ENCODE measurements at regions not wholly inside any gene's neighbourhood (a gene's known extent, or its start where the extent isn't known, plus 50 kb on each side); places are given as distances from the start of the nearest gene placed in this dataset.
"Not testable (repeated sequence)": the region's sequence is repeated elsewhere in the genome, so short reads cannot be mapped to it uniquely, and the experiment has no call there.

DNA sequence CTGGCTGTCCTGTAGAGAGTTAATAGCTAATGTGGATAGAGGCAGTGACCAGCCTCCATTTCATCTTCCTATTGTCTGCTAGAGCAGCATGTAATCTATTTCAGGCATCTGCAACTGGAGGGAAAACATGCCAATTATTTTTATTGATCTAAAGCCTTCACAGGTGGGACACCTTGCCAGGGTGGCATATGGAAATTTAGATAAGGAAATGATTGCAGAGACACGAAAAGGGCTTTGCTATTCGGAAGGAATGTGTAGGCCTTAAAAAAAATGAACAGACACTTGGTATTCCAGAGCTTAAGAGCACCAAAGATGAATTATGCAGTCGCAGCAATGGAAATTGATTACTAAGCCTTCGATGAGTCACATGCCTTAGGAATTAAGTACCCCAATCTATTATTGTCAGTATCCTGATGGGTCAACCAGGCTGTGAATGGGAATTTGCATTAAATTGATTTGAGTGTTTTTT lies 454.7 kb downstream of the SQOR start:
- TF ChIP-seq, protein P1, sequence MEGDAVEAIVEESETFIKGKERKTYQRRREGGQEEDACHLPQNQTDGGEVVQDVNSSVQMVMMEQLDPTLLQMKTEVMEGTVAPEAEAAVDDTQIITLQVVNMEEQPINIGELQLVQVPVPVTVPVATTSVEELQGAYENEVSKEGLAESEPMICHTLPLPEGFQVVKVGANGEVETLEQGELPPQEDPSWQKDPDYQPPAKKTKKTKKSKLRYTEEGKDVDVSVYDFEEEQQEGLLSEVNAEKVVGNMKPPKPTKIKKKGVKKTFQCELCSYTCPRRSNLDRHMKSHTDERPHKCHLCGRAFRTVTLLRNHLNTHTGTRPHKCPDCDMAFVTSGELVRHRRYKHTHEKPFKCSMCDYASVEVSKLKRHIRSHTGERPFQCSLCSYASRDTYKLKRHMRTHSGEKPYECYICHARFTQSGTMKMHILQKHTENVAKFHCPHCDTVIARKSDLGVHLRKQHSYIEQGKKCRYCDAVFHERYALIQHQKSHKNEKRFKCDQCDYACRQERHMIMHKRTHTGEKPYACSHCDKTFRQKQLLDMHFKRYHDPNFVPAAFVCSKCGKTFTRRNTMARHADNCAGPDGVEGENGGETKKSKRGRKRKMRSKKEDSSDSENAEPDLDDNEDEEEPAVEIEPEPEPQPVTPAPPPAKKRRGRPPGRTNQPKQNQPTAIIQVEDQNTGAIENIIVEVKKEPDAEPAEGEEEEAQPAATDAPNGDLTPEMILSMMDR (IDR thresholded peaks at IDR 0.05; ENCODE audit: low read depth, low read length), result no peak
- no peak for DNase-seq
- no peak overlapping the region for H3K4me3 ChIP-seq (ENCODE audit: low read depth, low read length)

DNA sequence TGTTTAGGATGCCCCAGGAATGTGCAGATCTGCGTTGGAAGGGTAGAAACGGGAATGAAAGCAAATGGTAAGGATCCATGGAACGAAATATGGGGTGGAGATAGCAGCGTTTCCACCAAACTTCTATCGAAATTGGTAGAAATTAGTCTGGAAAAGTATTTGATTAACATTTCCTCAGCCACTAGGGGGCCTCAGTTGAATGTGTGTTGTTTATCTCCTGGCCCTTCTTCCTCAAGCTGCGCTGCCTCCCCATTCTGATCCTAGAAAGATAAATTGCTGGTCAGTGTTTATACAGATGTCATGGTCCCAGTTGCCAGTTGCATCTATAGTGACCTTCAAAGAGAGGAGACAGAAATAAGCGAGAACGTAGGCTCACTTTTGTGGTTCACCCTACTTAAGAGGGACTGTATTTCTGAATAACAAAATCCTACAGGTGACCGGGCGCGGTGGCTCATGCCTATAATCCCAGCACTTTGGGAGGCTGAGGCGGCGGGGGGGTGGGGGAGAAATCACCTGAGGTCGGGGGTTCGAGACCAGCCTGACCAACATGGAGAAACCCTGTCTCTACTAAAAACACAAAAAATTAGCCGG lies 457.1 kb downstream of the SQOR start:
- TF ChIP-seq, protein P1 (IDR thresholded peaks at IDR 0.05; ENCODE audit: low read depth, low read length), result peak; percentile 47
- Histone ChIP-seq H3K4me3 (ENCODE audit: low read depth, low read length) (no peak overlapping the region), H3K9me3 (ENCODE audit: severe bottlenecking) (peaks cover 2% of the 10 kb centered on the region), H3K36me3 (no peaks in the 10 kb centered on the region), H3K27me3 (ENCODE audit: insufficient read depth, low read depth, severe bottlenecking) (no peaks in the 10 kb centered on the region), H3K27ac (no peak overlapping the region)
- DNase-seq, result peak; percentile 71

More for the DNA sequence above, 454.7 kb downstream of the SQOR start:
- H3K27me3 ChIP-seq (ENCODE audit: insufficient read depth, low read depth, severe bottlenecking), result no peaks in the 10 kb centered on the region
- H3K27ac ChIP-seq, result no peak overlapping the region
- H3K36me3 ChIP-seq, result no peaks in the 10 kb centered on the region
- H3K9me3 ChIP-seq (ENCODE audit: severe bottlenecking), result no peaks in the 10 kb centered on the region

DNA sequence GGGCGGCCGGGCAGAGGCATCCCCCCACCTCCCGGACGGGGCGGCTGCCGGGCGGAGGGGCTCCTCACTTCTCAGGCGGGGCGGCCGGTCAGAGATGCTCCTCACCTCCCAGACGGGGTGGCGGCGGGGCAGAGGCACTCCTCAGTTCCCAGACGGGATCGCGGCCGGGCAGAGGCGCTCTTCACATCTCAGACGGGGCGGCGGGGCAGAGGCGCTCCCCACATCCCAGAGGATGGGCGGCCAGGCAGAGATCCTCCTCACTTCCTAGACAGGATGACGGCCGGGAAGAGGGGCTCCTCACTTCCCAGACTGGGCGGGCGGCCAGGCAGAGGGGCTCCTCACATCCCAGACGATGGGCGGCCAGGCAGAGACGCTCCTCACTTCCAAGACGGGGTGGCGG lies 463.2 kb downstream of the SQOR start:
- not testable (repeated sequence) for H3K27ac ChIP-seq; H3K4me3 ChIP-seq (ENCODE audit: low read depth, low read length); H3K27me3 ChIP-seq (ENCODE audit: insufficient read depth, low read depth, severe bottlenecking); H3K36me3 ChIP-seq
- H3K9me3 ChIP-seq (ENCODE audit: severe bottlenecking), result peaks cover 13% of the 10 kb centered on the region
- DNase-seq, result peak; percentile 13

DNA sequence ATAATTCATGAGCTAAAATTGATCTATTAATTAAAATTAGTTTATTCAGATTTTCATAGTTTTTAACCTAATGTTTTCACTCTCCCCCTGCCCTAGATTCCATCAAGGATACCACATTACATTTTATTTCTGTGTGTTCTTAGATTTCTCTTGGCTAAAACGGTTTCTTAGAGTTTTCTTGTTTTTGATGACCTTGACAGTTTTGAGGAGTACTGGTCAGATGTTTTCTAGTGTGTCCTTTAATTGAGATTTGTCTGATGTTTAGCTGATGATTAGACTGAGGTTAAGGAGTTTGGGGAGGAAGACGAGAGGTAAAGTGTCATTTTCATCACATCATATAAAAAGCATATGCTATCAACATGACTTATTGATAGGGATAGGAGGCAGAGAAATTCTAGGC lies 475.9 kb downstream of the SQOR start:
- H3K9me3 ChIP-seq (ENCODE audit: severe bottlenecking), result no peaks in the 10 kb centered on the region
- no peak overlapping the region for H3K4me3 ChIP-seq (ENCODE audit: low read depth, low read length)
- no peaks in the 10 kb centered on the region for H3K27me3 ChIP-seq (ENCODE audit: insufficient read depth, low read depth, severe bottlenecking)
- no peak for DNase-seq
- H3K27ac ChIP-seq, result no peak overlapping the region
- no peaks in the 10 kb centered on the region for H3K36me3 ChIP-seq
- TF ChIP-seq, protein P1 (IDR thresholded peaks at IDR 0.05; ENCODE audit: low read depth, low read length), result no peak

DNA sequence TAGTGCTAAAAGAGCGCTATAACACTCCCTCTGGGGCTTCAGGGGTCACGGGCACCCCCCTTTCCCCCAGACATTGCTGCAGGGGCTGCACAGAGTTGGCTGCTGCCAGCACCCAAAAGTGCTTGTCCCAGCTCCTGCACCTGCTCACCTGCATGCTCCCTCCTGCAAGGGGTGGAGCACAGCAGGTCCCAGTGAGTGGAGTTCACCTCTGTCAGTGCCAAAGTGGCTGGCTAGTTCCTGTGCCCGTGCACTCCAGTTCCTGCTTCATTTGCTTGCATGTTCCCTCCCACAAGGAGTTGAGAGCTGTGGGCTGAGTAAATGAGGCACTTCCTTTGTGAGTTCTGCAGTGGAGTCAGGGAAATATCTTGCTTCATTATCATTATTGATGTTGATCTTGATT lies 476.9 kb downstream of the SQOR start:
- TF ChIP-seq, protein P1 (IDR thresholded peaks at IDR 0.05; ENCODE audit: low read depth, low read length), result no peak
- Histone ChIP-seq H3K27me3 (ENCODE audit: insufficient read depth, low read depth, severe bottlenecking) (no peaks in the 10 kb centered on the region), H3K4me3 (ENCODE audit: low read depth, low read length) (no peak overlapping the region), H3K27ac (no peak overlapping the region), H3K9me3 (ENCODE audit: severe bottlenecking) (no peaks in the 10 kb centered on the region), H3K36me3 (no peaks in the 10 kb centered on the region)
- DNase-seq, result no peak

DNA sequence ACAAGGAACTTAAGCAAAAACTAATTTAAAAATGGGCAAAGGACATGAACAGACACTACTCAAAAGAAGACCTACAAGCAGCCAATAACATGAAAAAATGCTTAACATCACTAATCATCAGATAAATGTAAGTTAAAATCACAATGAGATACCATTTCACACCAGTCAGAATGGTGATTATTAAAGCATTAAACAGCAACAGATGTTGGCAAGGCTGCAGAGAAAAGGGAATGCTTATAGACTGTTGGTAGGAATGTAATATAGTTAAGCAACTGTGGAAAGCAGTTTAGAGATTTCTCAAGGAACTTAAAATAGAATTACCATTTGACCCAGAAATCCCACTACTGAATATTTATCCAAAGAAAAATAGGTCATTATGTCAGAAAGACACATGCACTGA lies 482.2 kb downstream of the SQOR start:
- H3K9me3 ChIP-seq (ENCODE audit: severe bottlenecking), result peaks cover 4% of the 10 kb centered on the region

More for the DNA sequence above, 482.2 kb downstream of the SQOR start:
- no peaks in the 10 kb centered on the region for H3K36me3 ChIP-seq
- no peak overlapping the region for H3K27ac ChIP-seq
- no peak overlapping the region for H3K4me3 ChIP-seq (ENCODE audit: low read depth, low read length)
- DNase-seq, result no peak
- H3K27me3 ChIP-seq (ENCODE audit: insufficient read depth, low read depth, severe bottlenecking), result no peaks in the 10 kb centered on the region
- TF ChIP-seq, protein P1 (IDR thresholded peaks at IDR 0.05; ENCODE audit: low read depth, low read length), result no peak

All from WERI-Rb-1 (cell line).